HCT116 (cell line): ENCODE measurements at regions not wholly inside any gene's neighbourhood (a gene's known extent, or its start where the extent isn't known, plus 50 kb on each side); places are given as distances from the start of the nearest gene placed in this dataset.
"Not testable (repeated sequence)": the region's sequence is repeated elsewhere in the genome, so short reads cannot be mapped to it uniquely, and the experiment has no call there.

Experiments
- EZH2 ChIP-seq: fragments of 200-600 bp; sonication (generic); IDR thresholded peaks from 2 replicates; pipeline ENCODE4 v1.6.1; 2017; ENCODE audit warnings: antibody characterized with exemption, mixed run types
- EZH2phosphoT487 ChIP-seq: fragments of 200-600 bp; IDR thresholded peaks from 2 replicates; pipeline ENCODE4 v1.6.1; 2018; ENCODE audit warnings: antibody characterized with exemption, borderline replicate concordance
- POLR2A ChIP-seq: IDR thresholded peaks from 2 replicates; pipeline ENCODE4 v1.7.0; 2011; ENCODE audit warnings: borderline replicate concordance; ENCODE audit not compliant: insufficient read depth, insufficient read length; ENCODE audit errors: extremely low read depth
- RAD21 ChIP-seq: IDR thresholded peaks from 2 replicates; pipeline ENCODE4 v1.6.1; 2012; ENCODE audit warnings: low read depth, mild to moderate bottlenecking
- ZNF274 ChIP-seq: fragments of 200-500 bp; sonication (Bioruptor generic); IDR thresholded peaks from 2 replicates; pipeline ENCODE4 v1.6.1; 2014; ENCODE audit warnings: mild to moderate bottlenecking, low read depth, low read length, inconsistent platforms
- TF ChIP-seq, protein P1 (sequence below), 3 experiments: fragments of 200-600 bp in 1 of 3; sonication (generic) in 1 of 3; IDR thresholded peaks in 2 of 3; conservative IDR thresholded peaks in 1 of 3; 2 replicates each; pipeline ENCODE4 v1.5.1; 2012 to 2017; ENCODE audit warnings: low read depth in 2 of 3, low read length in 2 of 3, antibody characterized with exemption in 1 of 3, borderline replicate concordance in 1 of 3, control low read depth in 1 of 3, mild to moderate bottlenecking in 1 of 3, mixed read lengths in 1 of 3, mixed run types in 1 of 3, moderate library complexity in 1 of 3; ENCODE audit not compliant: insufficient read depth in 1 of 3
- TF ChIP-seq, protein P2 (sequence below): IDR thresholded peaks from 2 replicates; pipeline ENCODE4 v1.6.1; 2012
- TF ChIP-seq, protein P3 (sequence below): IDR thresholded peaks from 2 replicates; pipeline ENCODE4 v1.6.1; 2011; ENCODE audit warnings: mild to moderate bottlenecking, low read length, moderate library complexity; ENCODE audit not compliant: insufficient replicate concordance; ENCODE audit errors: extremely low read depth

DNA sequence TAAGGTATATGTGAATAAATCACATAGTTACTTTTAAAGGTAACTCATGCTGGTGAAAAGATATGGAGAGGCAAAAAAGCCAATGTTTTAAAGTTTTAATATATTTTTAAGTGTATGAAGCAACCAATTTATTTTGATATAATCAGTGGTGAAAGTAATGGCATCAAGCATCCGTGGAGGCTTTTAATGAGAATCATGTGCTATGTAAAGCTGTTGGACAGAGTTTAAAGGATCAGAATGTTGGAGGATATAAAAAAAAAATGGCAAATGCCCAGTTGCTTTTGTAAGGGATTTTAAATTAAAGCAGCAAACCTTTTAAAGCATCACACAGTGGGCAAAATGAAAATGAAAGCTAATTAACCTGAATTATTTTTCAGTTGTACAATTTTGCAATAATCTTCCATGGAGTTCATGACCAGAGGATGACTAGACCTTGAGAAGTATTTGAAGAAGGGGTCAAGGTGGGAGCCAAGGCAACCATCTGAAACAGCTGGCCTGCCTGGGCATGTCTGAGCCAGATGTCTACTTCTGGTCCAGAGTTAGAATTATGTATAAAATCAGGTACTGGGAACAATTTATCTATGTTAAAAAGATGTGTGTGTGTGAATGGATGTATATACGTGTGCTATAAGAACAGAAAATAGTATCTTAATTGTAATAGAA lies 1007.9 kb downstream of the LTN1 start:
- TF ChIP-seq, protein P1, sequence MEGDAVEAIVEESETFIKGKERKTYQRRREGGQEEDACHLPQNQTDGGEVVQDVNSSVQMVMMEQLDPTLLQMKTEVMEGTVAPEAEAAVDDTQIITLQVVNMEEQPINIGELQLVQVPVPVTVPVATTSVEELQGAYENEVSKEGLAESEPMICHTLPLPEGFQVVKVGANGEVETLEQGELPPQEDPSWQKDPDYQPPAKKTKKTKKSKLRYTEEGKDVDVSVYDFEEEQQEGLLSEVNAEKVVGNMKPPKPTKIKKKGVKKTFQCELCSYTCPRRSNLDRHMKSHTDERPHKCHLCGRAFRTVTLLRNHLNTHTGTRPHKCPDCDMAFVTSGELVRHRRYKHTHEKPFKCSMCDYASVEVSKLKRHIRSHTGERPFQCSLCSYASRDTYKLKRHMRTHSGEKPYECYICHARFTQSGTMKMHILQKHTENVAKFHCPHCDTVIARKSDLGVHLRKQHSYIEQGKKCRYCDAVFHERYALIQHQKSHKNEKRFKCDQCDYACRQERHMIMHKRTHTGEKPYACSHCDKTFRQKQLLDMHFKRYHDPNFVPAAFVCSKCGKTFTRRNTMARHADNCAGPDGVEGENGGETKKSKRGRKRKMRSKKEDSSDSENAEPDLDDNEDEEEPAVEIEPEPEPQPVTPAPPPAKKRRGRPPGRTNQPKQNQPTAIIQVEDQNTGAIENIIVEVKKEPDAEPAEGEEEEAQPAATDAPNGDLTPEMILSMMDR (IDR thresholded peaks at IDR 0.05 in 2 of 3, conservative IDR thresholded peaks at IDR 0.05 in 1 of 3; ENCODE audit: borderline replicate concordance in 1 of 3, insufficient read depth in 1 of 3, low read depth in 2 of 3, low read length in 2 of 3), result not testable (repeated sequence)
- TF ChIP-seq EZH2, POLR2A, EZH2phosphoT487, RAD21, ZNF274: not testable (repeated sequence)
- TF ChIP-seq, protein P2, sequence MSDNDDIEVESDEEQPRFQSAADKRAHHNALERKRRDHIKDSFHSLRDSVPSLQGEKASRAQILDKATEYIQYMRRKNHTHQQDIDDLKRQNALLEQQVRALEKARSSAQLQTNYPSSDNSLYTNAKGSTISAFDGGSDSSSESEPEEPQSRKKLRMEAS, result not testable (repeated sequence)
- TF ChIP-seq, protein P3, sequence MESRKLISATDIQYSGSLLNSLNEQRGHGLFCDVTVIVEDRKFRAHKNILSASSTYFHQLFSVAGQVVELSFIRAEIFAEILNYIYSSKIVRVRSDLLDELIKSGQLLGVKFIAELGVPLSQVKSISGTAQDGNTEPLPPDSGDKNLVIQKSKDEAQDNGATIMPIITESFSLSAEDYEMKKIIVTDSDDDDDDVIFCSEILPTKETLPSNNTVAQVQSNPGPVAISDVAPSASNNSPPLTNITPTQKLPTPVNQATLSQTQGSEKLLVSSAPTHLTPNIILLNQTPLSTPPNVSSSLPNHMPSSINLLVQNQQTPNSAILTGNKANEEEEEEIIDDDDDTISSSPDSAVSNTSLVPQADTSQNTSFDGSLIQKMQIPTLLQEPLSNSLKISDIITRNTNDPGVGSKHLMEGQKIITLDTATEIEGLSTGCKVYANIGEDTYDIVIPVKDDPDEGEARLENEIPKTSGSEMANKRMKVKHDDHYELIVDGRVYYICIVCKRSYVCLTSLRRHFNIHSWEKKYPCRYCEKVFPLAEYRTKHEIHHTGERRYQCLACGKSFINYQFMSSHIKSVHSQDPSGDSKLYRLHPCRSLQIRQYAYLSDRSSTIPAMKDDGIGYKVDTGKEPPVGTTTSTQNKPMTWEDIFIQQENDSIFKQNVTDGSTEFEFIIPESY, result not testable (repeated sequence)
